ENCODE measurements at regions not wholly inside any gene's neighbourhood (a gene's known extent, or its start where the extent isn't known, plus 50 kb on each side); places are given as distances from the start of the nearest gene placed in this dataset.

DNA sequence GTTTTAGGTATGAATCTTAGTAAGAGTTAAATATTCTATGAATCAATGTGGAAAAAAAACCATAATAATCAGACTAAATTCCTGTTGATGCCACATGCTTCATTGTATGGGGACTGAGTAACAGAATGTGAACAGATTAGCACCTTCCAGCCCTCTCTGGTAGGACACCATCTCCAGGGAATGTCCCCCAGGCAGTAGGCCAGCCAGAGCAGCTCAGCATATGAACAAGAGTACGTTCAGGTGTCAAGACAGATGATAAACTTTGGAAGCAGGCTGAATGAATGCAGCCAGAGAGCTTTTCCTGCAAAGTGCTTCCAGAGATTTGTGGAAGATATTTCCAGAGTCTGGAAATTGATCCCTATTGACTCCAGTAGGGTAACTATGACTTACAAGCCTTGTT is 204.4 kb downstream of the RPS29 start:
- DNase-seq (ENCODE audit: low spot score) = no peak

DNA sequence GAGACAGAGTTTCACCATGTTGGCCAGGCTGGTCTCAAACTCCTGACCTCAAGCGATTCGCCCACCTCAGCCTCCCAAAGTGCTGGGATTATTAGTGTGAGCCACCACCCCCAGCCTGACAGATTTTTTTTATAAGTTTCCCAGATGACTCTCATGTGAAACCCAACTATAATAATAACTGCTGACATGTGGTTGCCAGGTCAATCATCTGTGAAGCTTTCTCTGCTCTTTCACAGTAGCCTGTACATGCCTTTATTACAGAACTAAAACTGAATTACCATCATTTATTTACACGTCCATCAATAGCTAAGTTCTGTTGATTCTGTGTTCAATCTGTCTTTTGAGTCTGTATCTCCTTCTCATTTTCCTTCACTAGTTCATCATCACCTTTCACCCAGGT is 218.5 kb downstream of the RPS29 start:
- DNase-seq (ENCODE audit: low spot score) = no peak

DNA sequence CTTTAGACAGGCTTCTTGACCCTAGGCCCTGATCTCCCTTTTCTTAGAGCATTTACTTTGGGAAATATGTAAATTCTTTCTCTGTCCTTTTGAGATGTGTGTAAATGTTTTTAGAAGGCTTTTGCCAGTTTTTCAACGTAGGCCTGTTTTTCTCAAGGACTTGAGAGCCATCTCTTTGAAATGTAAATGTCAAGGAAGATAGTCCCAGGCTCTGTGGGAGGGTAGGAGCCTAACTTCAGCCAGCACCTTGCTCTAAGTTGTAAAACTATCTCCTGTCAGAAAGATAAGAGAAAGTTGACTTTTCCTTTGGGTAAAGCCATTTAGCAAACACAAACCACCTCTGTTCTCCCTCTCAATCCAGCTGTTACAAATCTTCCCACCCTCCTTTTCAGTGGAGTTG is 219.8 kb downstream of the RPS29 start:
- no peak for DNase-seq (ENCODE audit: low spot score)

DNA sequence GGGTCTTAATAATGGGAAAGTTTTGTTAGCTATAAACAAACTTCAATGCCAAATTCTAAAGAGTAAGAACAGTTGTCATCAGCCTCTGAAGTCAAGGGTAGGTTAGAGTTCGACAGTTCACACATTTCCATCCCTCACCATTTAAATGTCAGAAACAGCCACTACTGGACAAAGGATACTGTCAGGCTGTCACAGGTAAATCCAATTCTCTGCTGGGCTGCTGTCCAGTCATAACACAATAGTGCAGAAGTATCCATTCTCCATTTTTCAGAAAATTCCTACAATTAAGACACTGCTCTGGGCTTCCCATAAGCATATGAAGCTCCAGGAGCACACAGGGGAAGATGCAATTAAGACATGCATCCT is 221.4 kb downstream of the RPS29 start:
- DNase-seq (ENCODE audit: low spot score) = no peak

DNA sequence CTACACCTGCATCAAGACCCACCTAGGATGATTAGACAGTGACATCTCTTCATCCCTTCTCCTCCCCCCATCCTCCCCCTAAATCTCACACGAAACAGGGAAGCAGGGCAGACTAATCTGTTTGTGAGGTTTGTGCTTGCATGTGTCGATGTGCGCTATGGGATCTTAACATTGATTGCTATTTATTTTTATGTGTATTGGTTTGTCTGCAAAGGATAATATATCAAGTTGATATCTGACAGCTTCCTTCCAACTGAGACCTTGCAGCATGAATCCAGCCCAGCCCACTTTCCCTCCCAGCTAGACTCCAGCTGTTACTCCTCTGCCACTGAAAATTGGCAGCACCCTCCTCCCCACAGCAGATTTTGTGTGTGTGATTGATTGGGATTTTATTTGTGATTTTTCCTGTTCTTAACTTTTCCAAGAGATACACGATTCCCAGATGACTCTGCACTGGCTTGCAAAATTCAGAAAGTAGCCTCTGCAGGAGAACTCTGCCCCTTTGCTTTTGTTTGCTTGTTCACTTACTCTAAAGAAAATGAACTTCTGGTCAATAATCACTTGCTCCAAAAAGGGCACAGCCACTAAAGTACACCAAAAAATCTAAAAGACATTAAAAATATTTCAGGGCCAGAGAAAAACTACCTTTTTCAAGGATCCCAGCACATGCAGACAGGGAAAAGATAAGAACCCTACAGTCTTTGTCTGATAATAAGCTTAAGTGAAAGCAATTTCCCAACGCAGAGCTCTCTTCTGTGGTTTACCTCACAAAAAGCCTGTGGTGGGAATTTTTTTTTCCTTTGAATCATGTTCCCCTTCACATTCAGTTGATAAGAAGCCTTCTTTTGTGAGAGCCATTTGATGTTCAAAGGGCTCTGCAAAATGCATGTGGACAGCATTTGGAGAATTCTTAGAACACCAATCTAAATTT is 222.1 kb downstream of the RPS29 start:
- no peak for DNase-seq (ENCODE audit: low spot score)

DNA sequence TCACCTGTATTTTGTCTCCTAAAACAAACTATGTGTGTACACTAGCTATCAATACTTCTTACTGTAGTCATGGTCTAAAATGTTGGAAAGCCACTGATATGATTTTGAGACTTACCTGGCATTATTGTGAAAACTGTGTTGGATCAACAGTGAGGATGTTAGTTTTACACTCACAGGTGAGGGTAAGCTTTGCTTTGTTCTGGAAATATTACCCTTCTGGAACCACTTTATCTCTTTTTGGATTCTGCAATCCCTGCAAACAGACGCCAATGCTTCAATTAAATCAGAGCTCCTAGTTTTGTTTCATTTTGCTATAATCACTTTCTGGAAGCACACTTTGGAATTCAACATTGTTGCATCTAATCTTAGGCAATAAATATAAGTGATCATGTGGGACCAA is 223.3 kb downstream of the RPS29 start:
- no peak for DNase-seq (ENCODE audit: low spot score)

- no peak for DNase-seq (ENCODE audit: low spot score)
These were observed 247.1 kb downstream of the RPS29 start for GRCh38 chr14:49339130-49339529.

GRCh38 chr14:49319810-49320209 is 266.4 kb downstream of the RPS29 start:
- no peak for DNase-seq (ENCODE audit: low spot score)

DNA sequence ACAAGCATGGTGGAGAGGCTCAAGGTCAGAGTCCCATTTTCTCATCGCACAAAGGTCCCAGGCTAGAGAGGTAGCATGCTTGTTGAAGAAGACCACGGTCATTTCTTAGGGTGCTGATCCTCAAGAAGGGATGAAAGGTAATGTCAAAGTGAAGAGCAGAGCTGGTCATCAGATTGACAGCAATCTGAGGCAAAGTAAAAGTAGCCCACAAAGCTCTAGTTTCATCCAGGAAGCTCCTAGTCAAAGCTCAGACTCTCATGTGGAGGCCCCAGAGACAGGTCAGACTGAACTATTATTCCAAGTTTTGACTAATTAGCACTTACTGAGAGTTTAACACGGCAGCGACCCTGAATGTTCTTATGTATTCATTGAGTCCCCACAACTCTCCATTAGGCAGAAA is 270.6 kb downstream of the RPS29 start:
- DNase-seq (ENCODE audit: low spot score) = no peak

DNA sequence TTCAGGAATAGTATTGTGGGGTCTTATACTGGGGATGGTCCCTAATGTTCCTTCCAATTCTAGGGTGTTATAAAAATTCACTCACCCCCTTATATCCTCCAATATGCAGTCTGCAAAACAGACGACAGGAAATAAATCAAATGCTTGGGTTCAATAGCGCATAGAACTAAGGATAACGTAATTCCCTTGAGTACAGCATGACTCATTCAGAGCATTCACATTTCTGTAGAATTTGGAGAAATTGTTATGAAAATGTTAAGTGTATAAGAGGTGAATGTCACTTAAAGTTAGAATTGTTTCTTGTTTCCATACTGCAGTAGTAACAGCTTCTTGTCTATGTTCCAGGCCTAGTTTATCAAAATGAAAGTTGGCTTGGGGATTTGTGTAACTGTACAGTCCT is 271.4 kb downstream of the RPS29 start:
- DNase-seq (ENCODE audit: low spot score) = no peak

GRCh38 chr14:49313108-49313507 is 273.1 kb downstream of the RPS29 start:
- DNase-seq (ENCODE audit: low spot score) = no peak

DNA sequence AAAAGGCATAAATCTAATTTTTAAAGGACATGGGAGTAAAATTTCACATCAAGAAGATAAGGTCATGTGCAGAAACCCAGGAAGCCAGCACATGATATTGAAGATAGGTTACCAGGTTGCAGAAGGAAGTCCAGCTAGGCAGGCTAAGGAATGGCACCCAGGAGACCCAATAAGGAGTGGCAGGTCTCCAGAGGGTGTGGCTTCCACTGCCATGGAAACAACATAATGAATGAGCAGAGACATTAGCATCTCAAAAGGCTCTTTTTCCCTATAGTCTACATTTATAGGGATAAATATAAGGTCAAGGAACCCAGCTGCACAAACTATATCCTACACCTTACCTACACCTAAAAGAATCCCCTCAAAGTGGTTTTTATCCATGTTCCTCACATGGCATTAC is 275.9 kb downstream of the RPS29 start:
- no peak for DNase-seq (ENCODE audit: low spot score)

GRCh38 chr14:49306152-49306751 is 279.9 kb downstream of the RPS29 start:
- no peak for DNase-seq (ENCODE audit: low spot score)

- no peak for DNase-seq (ENCODE audit: low spot score)
These were observed 282.1 kb downstream of the RPS29 start for GRCh38 chr14:49303946-49304516.

GRCh38 chr14:49297102-49297501 is 289.1 kb downstream of the RPS29 start:
- DNase-seq (ENCODE audit: low spot score) = no peak

DNA sequence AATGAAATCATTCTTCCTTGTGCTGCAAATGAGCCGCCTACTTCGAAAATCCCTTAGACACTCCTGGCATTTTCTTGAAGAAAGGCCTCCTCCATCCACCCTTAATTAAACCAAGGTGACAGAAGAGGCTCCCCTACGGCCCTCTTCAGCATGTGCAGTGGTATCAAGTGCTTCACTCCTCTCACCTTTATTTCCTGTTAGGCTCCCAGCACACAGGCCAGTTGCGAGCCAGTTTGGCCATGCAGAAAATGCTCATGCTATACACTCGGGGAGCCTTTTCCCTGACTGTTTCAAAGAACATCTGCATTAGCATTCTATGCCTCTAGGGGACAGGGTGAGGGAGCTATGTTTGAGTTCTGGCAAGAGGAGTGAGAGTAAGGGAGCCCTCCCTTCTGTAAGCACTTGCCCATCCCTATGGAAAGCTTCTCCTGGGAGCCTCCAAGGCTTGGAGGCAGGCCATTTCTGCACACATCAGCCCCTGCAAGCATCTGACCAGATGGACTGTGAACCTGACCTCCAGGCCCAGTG is 291.5 kb downstream of the RPS29 start:
- DNase-seq (ENCODE audit: low spot score) = no peak

DNA sequence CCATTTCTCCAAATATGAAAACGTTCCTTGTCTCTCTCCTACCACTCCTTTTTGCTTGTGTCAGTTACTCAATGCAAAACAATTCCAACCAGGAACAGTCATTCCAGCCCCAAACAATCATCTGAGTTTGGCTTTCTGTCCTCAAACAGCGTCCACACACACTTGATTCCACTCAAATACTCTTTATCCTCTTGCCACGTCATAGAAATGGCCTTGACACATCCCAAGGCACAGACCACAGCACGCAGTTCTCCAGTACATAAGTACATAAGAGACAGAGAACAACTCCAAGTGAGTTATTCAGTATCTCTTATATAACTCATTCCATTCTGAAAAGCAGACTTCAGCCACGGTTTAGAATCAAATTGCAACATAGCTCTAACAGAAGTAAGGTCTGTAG is 299.2 kb downstream of the RPS29 start:
- no peak for DNase-seq (ENCODE audit: low spot score)

DNA sequence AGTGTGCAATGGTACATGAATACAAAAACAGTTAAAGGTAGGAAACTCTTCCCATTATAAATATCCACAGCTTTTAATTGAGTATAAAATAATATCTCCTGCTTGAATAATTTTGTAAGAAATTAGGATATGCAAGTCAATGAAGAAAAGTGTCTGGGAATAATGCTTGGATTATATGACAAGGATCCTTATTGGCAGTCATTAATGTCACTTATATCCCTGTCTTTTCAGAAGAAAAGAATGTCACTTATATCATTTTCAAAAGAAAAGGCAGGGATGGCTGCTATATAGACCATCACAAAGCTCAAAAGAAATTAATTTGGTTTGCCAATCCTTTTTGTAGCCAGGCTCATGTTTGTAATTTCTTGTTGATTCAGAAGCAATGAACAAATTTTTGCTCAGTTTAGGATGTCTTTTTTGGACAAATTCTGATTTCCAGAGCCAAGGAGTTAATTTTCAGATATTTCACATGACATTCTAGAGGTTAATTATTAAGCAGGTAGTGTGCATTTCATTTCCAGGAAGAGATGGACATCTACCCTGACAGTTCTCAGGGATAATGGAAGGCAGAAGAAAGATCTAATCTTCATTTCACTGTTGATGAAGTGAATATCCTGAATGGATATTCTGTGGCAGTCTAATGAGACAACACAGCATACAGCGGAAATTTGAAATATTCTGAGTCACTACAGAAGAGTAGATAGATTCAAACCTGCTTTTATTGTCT is 299.8 kb downstream of the RPS29 start:
- DNase-seq (ENCODE audit: low spot score) = no peak

GRCh38 chr14:49280566-49280965 is 305.6 kb downstream of the RPS29 start:
- DNase-seq (ENCODE audit: low spot score) = no peak

GRCh38 chr14:49250517-49250916 is 335.7 kb downstream of the RPS29 start:
- DNase-seq (ENCODE audit: low spot score) = peak; percentile 76

- DNase-seq (ENCODE audit: low spot score) = no peak
These were observed 336.1 kb downstream of the RPS29 start for GRCh38 chr14:49250109-49250508.

DNA sequence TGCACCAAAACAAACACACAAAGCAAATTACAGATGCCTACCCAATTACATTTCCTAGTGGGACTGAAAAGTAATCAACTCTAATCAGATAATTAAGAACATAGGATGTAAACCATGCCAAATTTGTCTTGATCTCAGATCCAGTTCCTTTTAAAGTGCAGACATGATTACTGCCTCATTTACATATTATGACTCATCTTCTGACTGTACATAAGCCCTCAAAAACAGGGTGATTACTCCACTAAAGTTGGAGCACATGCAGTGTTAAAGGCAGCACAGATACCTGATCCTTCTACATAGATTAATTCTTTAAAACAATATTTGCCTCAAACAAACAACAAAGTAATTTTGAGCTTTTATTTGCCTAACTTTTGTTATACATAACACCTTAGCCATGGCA is 337.2 kb downstream of the RPS29 start:
- no peak for DNase-seq (ENCODE audit: low spot score)

All from mesenteric fat pad (tissue), 1 donor.